IMR-90 (cell line): ENCODE measurements at regions not wholly inside any gene's neighbourhood (a gene's known extent, or its start where the extent isn't known, plus 50 kb on each side); places are given as distances from the start of the nearest gene placed in this dataset.

Experiments used
- ATAC-seq: fragments of 200-7000 bp; cut with Tn5 transposase; 2 replicates; pipeline ENCODE4 v1.9.1; 2020; ENCODE audit warnings: low read depth, mild to moderate bottlenecking, moderate library complexity
- BruUV-seq: library from RNA; stranded (reverse); fragments of 400-500 nt; replicated peaks from 2 replicates; lab custom pipeline; 2021; lab: Mats Ljungman, UMichigan
- CTCF ChIA-PET: fragments of 300-600 bp; formaldehyde crosslinking; extraction: SDS; loops from one replicate; lab custom pipeline; 2021; ENCODE audit warnings: antibody characterized with exemption; lab: Yijun Ruan, JAX
- POLR2A ChIA-PET: fragments of 300-600 bp; sonication (Branson Sonifier 250); formaldehyde crosslinking; loops from one replicate; lab custom pipeline; 2022; ENCODE audit warnings: antibody characterized with exemption; ENCODE audit not compliant: unreplicated experiment; lab: Charles Lee
- DNase-seq: peaks from one replicate; pipeline ENCODE4 v3.0.0; 2013
- H2AFZ ChIP-seq: replicated peaks from 2 replicates; pipeline ENCODE3; 2013; ENCODE audit warnings: low read length, mild to moderate bottlenecking; ENCODE audit not compliant: poor library complexity
- H2AK5ac ChIP-seq: 2 replicates; pipeline ENCODE4 v1.6.1; 2013; ENCODE audit warnings: low read depth, low read length, inconsistent platforms
- H2AK9ac ChIP-seq: replicated peaks from 2 replicates; pipeline ENCODE3; 2013; ENCODE audit warnings: mild to moderate bottlenecking, low read depth, low read length, moderate library complexity; ENCODE audit not compliant: poor library complexity
- H2BK120ac ChIP-seq: 2 replicates; pipeline ENCODE4 v1.6.1; 2013; ENCODE audit warnings: low read depth, low read length, inconsistent platforms
- H2BK15ac ChIP-seq: 3 replicates; pipeline ENCODE4 v1.6.1; 2013; ENCODE audit warnings: low read depth, low read length, inconsistent platforms
- H2BK20ac ChIP-seq: 2 replicates; pipeline ENCODE4 v1.6.1; 2013; ENCODE audit warnings: low read depth, mild to moderate bottlenecking, inconsistent platforms, low read length, moderate library complexity
- H2BK5ac ChIP-seq: 2 replicates; pipeline ENCODE4 v1.6.1; 2013; ENCODE audit warnings: mild to moderate bottlenecking, low read depth, low read length, inconsistent platforms; ENCODE audit not compliant: poor library complexity, severe bottlenecking
- H3K14ac ChIP-seq: replicated peaks from 2 replicates; pipeline ENCODE4 v1.6.1; 2013; ENCODE audit warnings: low read depth, low read length, inconsistent platforms
- H3K18ac ChIP-seq: 2 replicates; pipeline ENCODE4 v1.6.1; 2013; ENCODE audit warnings: low read depth, low read length, control low read depth
- H3K23ac ChIP-seq: 2 replicates; pipeline ENCODE4 v1.6.1; 2013; ENCODE audit warnings: low read depth, low read length, inconsistent platforms
- H3K27ac ChIP-seq: 2 replicates; pipeline ENCODE4 v1.5.1; 2013; ENCODE audit warnings: mild to moderate bottlenecking, control low read depth, low read length; ENCODE audit not compliant: insufficient read depth
- H3K27me3 ChIP-seq: 2 replicates; pipeline ENCODE4 v1.6.1; 2013; ENCODE audit warnings: low read length; ENCODE audit not compliant: control insufficient read depth, insufficient read depth
- H3K36me3 ChIP-seq: 2 replicates; pipeline ENCODE4 v1.6.1; 2013; ENCODE audit warnings: low read length, mixed read lengths; ENCODE audit not compliant: control insufficient read depth, insufficient read depth
- H3K4ac ChIP-seq: 2 replicates; pipeline ENCODE4 v1.6.1; 2013; ENCODE audit warnings: low read depth, low read length, inconsistent platforms
- H3K4me1 ChIP-seq: 2 replicates; pipeline ENCODE4 v1.6.1; 2013; ENCODE audit warnings: low read length, mixed read lengths; ENCODE audit not compliant: control insufficient read depth, insufficient read depth
- H3K4me2 ChIP-seq: 2 replicates; pipeline ENCODE4 v1.6.1; 2013; ENCODE audit warnings: low read depth, mild to moderate bottlenecking, control low read depth, low read length, moderate library complexity
- H3K4me3 ChIP-seq: 2 replicates; pipeline ENCODE4 v1.5.1; 2013; ENCODE audit warnings: low read depth, mild to moderate bottlenecking, control low read depth, low read length, moderate library complexity; ENCODE audit not compliant: insufficient read depth
- H3K56ac ChIP-seq: 2 replicates; pipeline ENCODE4 v1.6.1; 2013; ENCODE audit warnings: low read length, inconsistent platforms; ENCODE audit not compliant: insufficient read depth; ENCODE audit errors: extremely low read depth
- H3K79me1 ChIP-seq, 2 experiments: 2 replicates each; pipeline ENCODE4 v1.6.1; 2013; ENCODE audit warnings: low read length in 2 of 2, inconsistent platforms in 1 of 2, low read depth in 1 of 2
- H3K9ac ChIP-seq: 2 replicates; pipeline ENCODE4 v1.6.1; 2013; ENCODE audit warnings: low read depth, low read length, control low read depth
- H3K9me1 ChIP-seq: 2 replicates; pipeline ENCODE4 v1.6.1; 2013; ENCODE audit warnings: low read length, inconsistent platforms; ENCODE audit not compliant: insufficient read depth
- H3K9me3 ChIP-seq: 2 replicates; pipeline ENCODE4 v1.6.1; 2013; ENCODE audit warnings: low read length; ENCODE audit not compliant: control insufficient read depth, insufficient read depth
- H4K20me1 ChIP-seq: 2 replicates; pipeline ENCODE4 v1.6.1; 2013; ENCODE audit warnings: low read length, inconsistent platforms; ENCODE audit not compliant: insufficient read depth
- H4K5ac ChIP-seq: 2 replicates; pipeline ENCODE4 v1.6.1; 2013; ENCODE audit warnings: mild to moderate bottlenecking, low read depth, low read length, control low read depth
- H4K8ac ChIP-seq, 2 experiments: 2 replicates each; pipeline ENCODE4 v1.6.1; 2013; ENCODE audit warnings: low read depth in 2 of 2, low read length in 2 of 2, control low read depth in 1 of 2, inconsistent platforms in 1 of 2
- H4K91ac ChIP-seq: 2 replicates; pipeline ENCODE4 v1.6.1; 2013; ENCODE audit warnings: low read depth, low read length, inconsistent platforms; ENCODE audit not compliant: insufficient read depth
- BHLHE40 ChIP-seq: fragments of 150-350 bp; IDR thresholded peaks from 2 replicates; pipeline ENCODE4 v1.6.1; 2016; ENCODE audit warnings: mild to moderate bottlenecking, low read depth, low read length
- CEBPB ChIP-seq: IDR thresholded peaks from 2 replicates; pipeline ENCODE4 v1.6.1; 2012; ENCODE audit warnings: low read depth, low read length, improper control_type of control experiment
- CHD1 ChIP-seq: IDR thresholded peaks from 2 replicates; pipeline ENCODE4 v1.6.1; 2012; ENCODE audit warnings: low read depth, low read length, improper control_type of control experiment
- ELK1 ChIP-seq: fragments of 150-350 bp; IDR thresholded peaks from 2 replicates; pipeline ENCODE4 v1.6.1; 2016; ENCODE audit warnings: low read depth, mild to moderate bottlenecking, low read length, moderate library complexity, borderline replicate concordance
- FOS ChIP-seq: fragments of 150-350 bp; IDR thresholded peaks from 2 replicates; pipeline ENCODE4 v1.6.1; 2016; ENCODE audit warnings: low read depth, low read length
- MAFK ChIP-seq: IDR thresholded peaks from 2 replicates; pipeline ENCODE4 v1.6.1; 2012; ENCODE audit warnings: low read depth, low read length, improper control_type of control experiment
- MAZ ChIP-seq: IDR thresholded peaks from 2 replicates; pipeline ENCODE4 v1.6.1; 2012; ENCODE audit warnings: low read depth, mild to moderate bottlenecking, low read length, improper control_type of control experiment, moderate library complexity, borderline replicate concordance
- MXI1 ChIP-seq: IDR thresholded peaks from 2 replicates; pipeline ENCODE4 v1.6.1; 2012; ENCODE audit warnings: low read depth, mild to moderate bottlenecking, low read length, moderate library complexity, borderline replicate concordance
- NFE2L2 ChIP-seq: fragments of 150-350 bp; IDR thresholded peaks from 2 replicates; pipeline ENCODE4 v1.6.1; 2016; ENCODE audit warnings: low read depth, mild to moderate bottlenecking, low read length
- POLR2A ChIP-seq: IDR thresholded peaks from 2 replicates; pipeline ENCODE4 v1.6.1; 2012; ENCODE audit warnings: mild to moderate bottlenecking, low read depth, low read length
- RAD21 ChIP-seq: IDR thresholded peaks from 2 replicates; pipeline ENCODE4 v1.6.1; 2012; ENCODE audit warnings: low read length, improper control_type of control experiment
- RCOR1 ChIP-seq: IDR thresholded peaks from 2 replicates; pipeline ENCODE4 v1.6.1; 2012; ENCODE audit warnings: mild to moderate bottlenecking, low read length, improper control_type of control experiment; ENCODE audit not compliant: insufficient replicate concordance
- RFX5 ChIP-seq: IDR thresholded peaks from 2 replicates; pipeline ENCODE4 v1.8.0; 2012; ENCODE audit warnings: low read depth, mild to moderate bottlenecking, low read length, moderate library complexity
- SMC3 ChIP-seq: fragments of 150-350 bp; IDR thresholded peaks from 2 replicates; pipeline ENCODE4 v1.6.1; 2016; ENCODE audit warnings: low read depth, mild to moderate bottlenecking, antibody characterized with exemption, low read length, moderate library complexity
- USF2 ChIP-seq: fragments of 150-350 bp; IDR thresholded peaks from 2 replicates; pipeline ENCODE4 v1.6.1; 2017; ENCODE audit warnings: mild to moderate bottlenecking, antibody characterized with exemption, low read length, low read depth
- WGBS, 2 experiments: methylation state at CpG; one replicate each; pipeline versions ENCODE4 v1.1.5 to v1.1.7; 2013; ENCODE audit warnings: missing lambda C conversion rate in 2 of 2; ENCODE audit not compliant: insufficient read length in 1 of 2; ENCODE audit errors: extremely low coverage in 2 of 2; 5-methylcytosine and 5-hydroxymethylcytosine counted together
- dilution Hi-C: fragments of 300-500 bp; cut with HindIII; formaldehyde crosslinking; loops from one replicate; pipeline ENCODE4 v1.14.3; 2018; ENCODE audit warnings: low sequenced_read_pairs; ENCODE audit not compliant: unreplicated experiment
- in situ Hi-C: fragments of 300-500 bp; cut with MboI; formaldehyde crosslinking; loops from 3 replicates; pipeline ENCODE4 v1.14.3; 2019; ENCODE audit warnings: low sequenced_read_pairs, inconsistent platforms, mixed read lengths
- intact Hi-C: fragments of 100-400 bp; cut with micrococcal nuclease; formaldehyde crosslinking; loops from 2 replicates; pipeline ENCODE4 v1.10.0; 2022
- TF ChIP-seq, protein P1 (sequence below): conservative IDR thresholded peaks from 2 replicates; pipeline ENCODE4 v1.5.1; 2012; ENCODE audit warnings: mild to moderate bottlenecking, low read depth, low read length, improper control_type of control experiment

DNA sequence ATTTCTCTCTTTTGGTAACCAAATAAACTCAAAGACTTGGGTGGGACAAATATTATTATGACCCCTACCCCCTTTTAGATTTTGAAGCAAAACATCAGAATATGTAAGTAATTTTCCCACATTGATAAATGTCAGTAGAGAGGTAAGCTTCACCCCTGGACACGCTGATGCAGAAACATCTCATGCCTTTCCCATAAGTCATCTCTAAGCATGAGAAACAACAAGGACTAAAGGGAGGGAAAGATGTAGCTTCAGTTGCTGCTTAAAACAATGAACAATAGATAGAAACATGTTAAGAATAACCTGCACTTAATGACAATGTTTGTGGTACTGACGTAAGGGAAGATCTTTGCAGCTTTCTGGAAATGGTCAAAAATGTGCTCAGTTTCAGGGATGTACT lies 56.3 kb upstream of the SLC8A3 start:
- Histone ChIP-seq H4K91ac (no peak overlapping the region), H4K20me1 (no peaks in the 10 kb centered on the region), H2BK120ac (no peak overlapping the region), H2AK9ac (no peak overlapping the region), H4K5ac (no peak overlapping the region), H3K4me3 (no peak overlapping the region), H3K27me3 (no peaks in the 10 kb centered on the region), H3K9me1 (no peaks in the 10 kb centered on the region), H3K4me2 (no peak overlapping the region), H2BK20ac (no peak overlapping the region), H2BK15ac (no peak overlapping the region), H4K8ac (no peak overlapping the region), H3K18ac (no peak overlapping the region), H3K9me3 (no peaks in the 10 kb centered on the region), H3K4me1 (no peaks in the 10 kb centered on the region), H3K36me3 (no peaks in the 10 kb centered on the region), H3K14ac (no peak overlapping the region), H3K79me1 (no peaks in the 10 kb centered on the region), H2BK5ac (no peak overlapping the region), H3K4ac (no peak overlapping the region), H3K27ac (no peak overlapping the region), H2AFZ (no peak overlapping the region), H3K23ac (no peak overlapping the region), H3K56ac (no peak overlapping the region), H2AK5ac (no peak overlapping the region), H3K9ac (no peak overlapping the region)
- DNase-seq (no peak), ATAC-seq (no peak)
- dilution Hi-C loops, result no loop called here
- intact Hi-C loops, result no loop called here
- no CpG with 5 or more reads among the region's 2 CpGs for whole genome bisulfite sequencing, 2 experiments
- TF ChIP-seq ELK1 (no peak), MAZ (no peak), SMC3 (no peak), MXI1 (no peak), CHD1 (no peak), POLR2A (no peak), RFX5 (no peak), NFE2L2 (no peak), USF2 (no peak), MAFK (no peak), CEBPB (no peak), FOS (no peak), RCOR1 (no peak), RAD21 (no peak), BHLHE40 (no peak)
- TF ChIP-seq, protein P1, sequence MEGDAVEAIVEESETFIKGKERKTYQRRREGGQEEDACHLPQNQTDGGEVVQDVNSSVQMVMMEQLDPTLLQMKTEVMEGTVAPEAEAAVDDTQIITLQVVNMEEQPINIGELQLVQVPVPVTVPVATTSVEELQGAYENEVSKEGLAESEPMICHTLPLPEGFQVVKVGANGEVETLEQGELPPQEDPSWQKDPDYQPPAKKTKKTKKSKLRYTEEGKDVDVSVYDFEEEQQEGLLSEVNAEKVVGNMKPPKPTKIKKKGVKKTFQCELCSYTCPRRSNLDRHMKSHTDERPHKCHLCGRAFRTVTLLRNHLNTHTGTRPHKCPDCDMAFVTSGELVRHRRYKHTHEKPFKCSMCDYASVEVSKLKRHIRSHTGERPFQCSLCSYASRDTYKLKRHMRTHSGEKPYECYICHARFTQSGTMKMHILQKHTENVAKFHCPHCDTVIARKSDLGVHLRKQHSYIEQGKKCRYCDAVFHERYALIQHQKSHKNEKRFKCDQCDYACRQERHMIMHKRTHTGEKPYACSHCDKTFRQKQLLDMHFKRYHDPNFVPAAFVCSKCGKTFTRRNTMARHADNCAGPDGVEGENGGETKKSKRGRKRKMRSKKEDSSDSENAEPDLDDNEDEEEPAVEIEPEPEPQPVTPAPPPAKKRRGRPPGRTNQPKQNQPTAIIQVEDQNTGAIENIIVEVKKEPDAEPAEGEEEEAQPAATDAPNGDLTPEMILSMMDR, result no peak
- BruUV-seq, result no TSS peak
- in situ Hi-C loops, result no loop called here
- CTCF ChIA-PET, result no interaction called here
- POLR2A ChIA-PET, result no interaction called here
